ENCODE measurements at regions not wholly inside any gene's neighbourhood (a gene's known extent, or its start where the extent isn't known, plus 50 kb on each side); places are given as distances from the start of the nearest gene placed in this dataset.

GRCh38 chrX:73903941-73904340, 51.4 kb upstream of the XIST start:
- Histone ChIP-seq H3K4me3 (ENCODE audit: severe bottlenecking) (no peak overlapping the region), H3K36me3 (ENCODE audit: low read depth) (no peaks in the 10 kb centered on the region), H3K9me3 (ENCODE audit: severe bottlenecking) (no peaks in the 10 kb centered on the region), H3K27me3 (ENCODE audit: insufficient read depth, poor library complexity, severe bottlenecking) (no peaks in the 10 kb centered on the region), H3K4me1 (ENCODE audit: insufficient read depth, poor library complexity, severe bottlenecking) (no peaks in the 10 kb centered on the region), H3K27ac (ENCODE audit: poor library complexity, severe bottlenecking) (no peak overlapping the region)
- TF ChIP-seq, protein P1, sequence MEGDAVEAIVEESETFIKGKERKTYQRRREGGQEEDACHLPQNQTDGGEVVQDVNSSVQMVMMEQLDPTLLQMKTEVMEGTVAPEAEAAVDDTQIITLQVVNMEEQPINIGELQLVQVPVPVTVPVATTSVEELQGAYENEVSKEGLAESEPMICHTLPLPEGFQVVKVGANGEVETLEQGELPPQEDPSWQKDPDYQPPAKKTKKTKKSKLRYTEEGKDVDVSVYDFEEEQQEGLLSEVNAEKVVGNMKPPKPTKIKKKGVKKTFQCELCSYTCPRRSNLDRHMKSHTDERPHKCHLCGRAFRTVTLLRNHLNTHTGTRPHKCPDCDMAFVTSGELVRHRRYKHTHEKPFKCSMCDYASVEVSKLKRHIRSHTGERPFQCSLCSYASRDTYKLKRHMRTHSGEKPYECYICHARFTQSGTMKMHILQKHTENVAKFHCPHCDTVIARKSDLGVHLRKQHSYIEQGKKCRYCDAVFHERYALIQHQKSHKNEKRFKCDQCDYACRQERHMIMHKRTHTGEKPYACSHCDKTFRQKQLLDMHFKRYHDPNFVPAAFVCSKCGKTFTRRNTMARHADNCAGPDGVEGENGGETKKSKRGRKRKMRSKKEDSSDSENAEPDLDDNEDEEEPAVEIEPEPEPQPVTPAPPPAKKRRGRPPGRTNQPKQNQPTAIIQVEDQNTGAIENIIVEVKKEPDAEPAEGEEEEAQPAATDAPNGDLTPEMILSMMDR (IDR thresholded peaks at IDR 0.05; ENCODE audit: poor library complexity, severe bottlenecking), result no peak
- no peak for DNase-seq (ENCODE audit: low spot score)
- ATAC-seq (ENCODE audit: low read depth), result no peak

Data from RWPE2 (cell line).